ENCODE measurements at regions not wholly inside any gene's neighbourhood (a gene's known extent, or its start where the extent isn't known, plus 50 kb on each side); places are given as distances from the start of the nearest gene placed in this dataset.

DNA sequence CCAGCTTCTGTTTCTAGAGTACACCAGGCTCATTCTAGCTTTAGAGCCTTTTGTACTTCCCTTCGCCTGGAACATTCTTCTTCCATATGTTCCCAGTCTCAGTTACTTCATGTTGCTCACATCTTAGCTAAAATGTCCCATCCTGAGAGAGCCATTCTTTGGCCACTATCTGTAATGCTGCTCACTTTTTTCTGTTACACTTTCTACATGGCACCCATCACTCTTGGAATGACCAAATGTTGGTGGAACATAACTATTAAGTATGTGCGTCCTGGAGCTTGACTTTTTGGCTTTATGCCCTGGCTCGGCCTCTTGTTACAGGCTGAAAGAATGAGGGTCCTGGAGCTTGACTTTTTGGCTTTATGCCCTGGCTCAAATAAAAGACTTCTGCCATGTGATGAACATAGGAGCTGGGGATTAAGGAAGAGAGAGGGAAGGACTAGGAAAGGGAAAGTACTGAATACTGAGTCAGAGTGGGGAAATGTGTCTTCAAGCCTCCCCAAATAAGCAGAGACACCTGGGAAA is 442.9 kb upstream of the ATP2B1 start:
- ATAC-seq = no peak
- intact Hi-C loops (cut with micrococcal nuclease) = no loop called here
- DNase-seq = no peak

GRCh38 chr12:90149453-90149852 is 440.8 kb upstream of the ATP2B1 start:
- ATAC-seq = no peak
- intact Hi-C loops (cut with micrococcal nuclease) = no loop called here
- DNase-seq = no peak

DNA sequence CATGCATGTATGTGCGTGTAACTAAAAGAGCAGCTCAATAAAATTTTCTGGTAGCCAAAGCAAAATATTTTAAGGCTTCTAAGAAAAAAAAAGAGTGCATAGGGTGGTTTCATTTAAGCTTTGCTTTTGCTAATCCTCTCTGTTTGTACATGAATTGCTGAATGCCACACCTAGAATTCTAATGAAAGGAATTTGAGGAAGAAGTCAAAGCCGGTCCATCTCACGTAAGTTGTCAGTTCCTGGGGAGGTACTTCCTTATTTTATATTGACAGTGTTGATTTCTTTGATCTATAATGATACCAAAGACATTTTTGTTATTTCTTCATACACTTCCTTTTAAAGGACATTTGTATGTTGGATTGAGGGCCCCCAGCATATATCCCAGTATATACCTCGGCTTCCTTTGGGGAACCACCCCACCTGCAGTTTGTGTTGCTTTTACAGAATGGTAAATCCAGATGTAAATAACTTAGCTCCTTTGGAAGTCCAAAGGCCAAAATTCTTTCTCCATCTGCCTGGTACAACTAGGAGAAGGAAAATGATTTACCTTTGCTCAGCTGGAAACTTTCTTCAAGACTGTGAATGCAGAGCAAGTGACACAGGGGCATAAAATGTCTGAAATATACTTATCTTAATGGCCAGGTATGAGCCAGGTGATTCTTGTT is 420.9 kb upstream of the ATP2B1 start:
- ATAC-seq (no peak), DNase-seq (no peak)
- intact Hi-C loops (cut with micrococcal nuclease) = no loop called here

GRCh38 chr12:90128526-90128925 is 419.9 kb upstream of the ATP2B1 start:
- ATAC-seq (no peak), DNase-seq (no peak)
- intact Hi-C loops (cut with micrococcal nuclease) = no loop called here

DNA sequence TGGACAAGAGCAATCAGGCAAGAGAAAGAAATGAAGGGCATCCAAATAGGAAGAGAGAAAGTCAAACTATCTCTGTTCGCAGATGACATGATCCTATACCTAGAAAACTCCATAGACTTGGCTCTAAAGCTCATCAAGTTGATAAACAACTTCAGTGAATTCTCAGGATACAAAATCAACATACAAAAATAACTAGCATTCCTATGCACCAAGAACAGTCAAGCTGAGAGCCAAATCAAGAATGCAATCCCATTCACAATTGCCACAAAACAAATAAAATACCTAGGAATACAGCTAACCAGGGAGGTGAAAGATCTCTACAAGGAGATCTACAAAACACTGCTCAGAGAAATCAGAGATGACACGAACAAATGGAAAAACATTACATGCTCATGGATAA is 417.5 kb upstream of the ATP2B1 start:
- ATAC-seq = no peak
- no peak for DNase-seq
- intact Hi-C loops (cut with micrococcal nuclease) = no loop called here

GRCh38 chr12:90124914-90125313 is 416.3 kb upstream of the ATP2B1 start:
- ATAC-seq (no peak), DNase-seq (no peak)
- intact Hi-C loops (cut with micrococcal nuclease) = no loop called here

- intact Hi-C loops (cut with micrococcal nuclease) = no loop called here
- no peak for ATAC-seq
- DNase-seq = no peak
Measured at GRCh38 chr12:90124289-90124688, 415.7 kb upstream of the ATP2B1 start.

GRCh38 chr12:90122681-90123080 is 414.0 kb upstream of the ATP2B1 start:
- ATAC-seq (no peak), DNase-seq (no peak)
- intact Hi-C loops (cut with micrococcal nuclease) = no loop called here

GRCh38 chr12:90120627-90121026 is 412.0 kb upstream of the ATP2B1 start:
- no peak for DNase-seq
- intact Hi-C loops (cut with micrococcal nuclease) = no loop called here
- ATAC-seq = no peak

DNA sequence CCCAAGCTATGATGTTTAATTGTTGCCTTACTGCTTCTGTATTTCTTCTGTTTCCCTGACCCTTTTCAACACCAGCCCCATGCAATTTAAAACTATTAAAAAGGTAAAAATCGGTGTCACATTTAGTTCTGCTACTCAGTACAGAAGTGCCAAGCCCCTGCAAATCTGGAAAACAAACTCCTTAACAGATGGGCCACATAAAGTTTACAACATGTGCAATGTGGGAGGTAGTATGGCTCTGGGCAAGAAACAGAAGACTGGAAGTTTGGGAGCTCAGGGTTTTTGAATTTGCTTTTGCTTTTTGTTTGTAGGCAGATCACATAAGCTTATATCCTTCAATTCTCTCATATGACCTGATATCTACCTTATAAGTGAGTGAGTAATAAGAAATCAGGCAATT is 404.0 kb upstream of the ATP2B1 start:
- DNase-seq (no peak), ATAC-seq (no peak)
- intact Hi-C loops (cut with micrococcal nuclease) = no loop called here

- intact Hi-C loops (cut with micrococcal nuclease) = no loop called here
- DNase-seq = no peak
- ATAC-seq = no peak
Measured at GRCh38 chr12:90111791-90112580, 403.3 kb upstream of the ATP2B1 start.

DNA sequence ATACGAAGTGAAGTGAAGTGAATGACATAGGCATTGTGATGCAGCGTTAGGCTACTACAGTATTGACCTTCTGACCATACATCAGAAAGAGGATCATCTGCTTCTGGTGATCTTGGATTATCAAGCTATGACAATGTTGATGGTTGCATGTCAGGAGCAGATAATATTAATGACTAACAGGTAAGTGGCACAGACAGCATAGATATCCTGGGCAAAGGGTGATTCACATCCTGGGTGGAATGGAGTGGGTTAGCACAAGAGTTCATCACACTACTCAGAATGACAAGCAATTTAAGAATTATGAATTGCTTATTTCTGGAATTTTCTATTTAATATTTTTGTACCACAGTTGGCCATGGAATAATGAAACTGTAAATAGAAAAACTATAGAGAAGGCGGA is 397.9 kb upstream of the ATP2B1 start:
- DNase-seq = no peak
- intact Hi-C loops (cut with micrococcal nuclease) = no loop called here
- no peak for ATAC-seq

DNA sequence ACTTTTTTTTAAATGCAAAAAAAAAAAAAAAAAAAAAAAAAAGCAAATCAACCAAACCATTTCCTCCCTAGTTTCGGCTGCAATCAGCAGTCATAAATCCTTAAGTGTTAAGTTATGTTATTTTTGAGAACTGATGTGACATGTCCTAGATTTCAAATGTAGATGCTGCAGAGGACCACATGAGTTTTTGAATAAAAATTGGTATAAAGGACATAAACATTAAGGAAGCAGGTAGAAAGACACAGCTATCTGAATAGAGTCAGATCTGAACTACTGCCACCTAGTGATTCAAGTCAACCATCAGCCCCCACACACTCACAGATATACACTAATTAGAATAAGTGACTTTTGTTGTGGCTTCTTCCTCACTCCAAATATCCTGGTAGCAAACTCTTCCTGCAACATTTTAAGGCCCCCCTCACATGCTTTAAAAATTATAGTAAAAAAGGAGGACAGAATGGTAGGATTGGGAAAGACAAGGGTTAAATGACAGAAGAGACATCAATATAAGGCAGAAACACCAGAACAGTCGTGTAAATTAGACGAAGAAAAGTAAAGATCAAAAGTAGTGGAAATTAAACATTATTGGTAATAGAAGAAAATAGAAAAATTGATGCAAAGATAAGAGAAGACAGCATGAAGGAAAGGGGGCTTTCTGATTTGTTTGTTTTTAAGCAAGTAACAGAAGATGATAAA is 394.5 kb upstream of the ATP2B1 start:
- DNase-seq (no peak), ATAC-seq (peak; percentile 38)
- intact Hi-C loops (cut with micrococcal nuclease) = loop anchor here (5.0 kb wide), 1 partner anchor 561 kb away; no protein-coding TSS in a partner anchor

- intact Hi-C loops (cut with micrococcal nuclease) = loop anchor here (5.0 kb wide), 1 partner anchor 558 kb away; no protein-coding TSS in a partner anchor
Measured at GRCh38 chr12:90100579-90100978, 391.9 kb upstream of the ATP2B1 start.

DNA sequence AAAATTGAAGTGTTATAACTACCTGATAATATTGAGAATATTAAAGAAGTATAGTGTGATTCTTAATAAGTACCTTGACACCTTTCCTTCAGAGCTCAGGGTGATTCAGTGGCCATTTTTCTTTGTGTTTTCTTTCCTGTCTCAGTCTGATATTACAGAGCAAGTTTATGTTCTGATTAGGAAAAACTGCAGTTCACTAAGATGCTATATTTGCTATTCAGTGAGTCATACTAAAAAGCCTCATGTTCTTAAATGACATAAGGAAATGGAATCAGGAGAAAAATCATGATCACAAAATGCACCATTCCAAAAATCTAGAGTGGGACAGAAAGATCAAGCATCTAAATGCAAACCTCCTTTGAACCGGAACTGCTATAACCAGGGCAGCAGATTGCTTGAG is 390.6 kb upstream of the ATP2B1 start:
- no peak for ATAC-seq
- DNase-seq = no peak
- intact Hi-C loops (cut with micrococcal nuclease) = no loop called here

More at GRCh38 chr12:90100579-90100978, 391.9 kb upstream of the ATP2B1 start:
- ATAC-seq (no peak), DNase-seq (no peak)

- intact Hi-C loops (cut with micrococcal nuclease) = no loop called here
- ATAC-seq (no peak), DNase-seq (no peak)
Measured at GRCh38 chr12:90098132-90098779, 389.6 kb upstream of the ATP2B1 start.

- intact Hi-C loops (cut with micrococcal nuclease) = no loop called here
- DNase-seq (no peak), ATAC-seq (no peak)
Measured at GRCh38 chr12:90091809-90092208, 383.2 kb upstream of the ATP2B1 start.

DNA sequence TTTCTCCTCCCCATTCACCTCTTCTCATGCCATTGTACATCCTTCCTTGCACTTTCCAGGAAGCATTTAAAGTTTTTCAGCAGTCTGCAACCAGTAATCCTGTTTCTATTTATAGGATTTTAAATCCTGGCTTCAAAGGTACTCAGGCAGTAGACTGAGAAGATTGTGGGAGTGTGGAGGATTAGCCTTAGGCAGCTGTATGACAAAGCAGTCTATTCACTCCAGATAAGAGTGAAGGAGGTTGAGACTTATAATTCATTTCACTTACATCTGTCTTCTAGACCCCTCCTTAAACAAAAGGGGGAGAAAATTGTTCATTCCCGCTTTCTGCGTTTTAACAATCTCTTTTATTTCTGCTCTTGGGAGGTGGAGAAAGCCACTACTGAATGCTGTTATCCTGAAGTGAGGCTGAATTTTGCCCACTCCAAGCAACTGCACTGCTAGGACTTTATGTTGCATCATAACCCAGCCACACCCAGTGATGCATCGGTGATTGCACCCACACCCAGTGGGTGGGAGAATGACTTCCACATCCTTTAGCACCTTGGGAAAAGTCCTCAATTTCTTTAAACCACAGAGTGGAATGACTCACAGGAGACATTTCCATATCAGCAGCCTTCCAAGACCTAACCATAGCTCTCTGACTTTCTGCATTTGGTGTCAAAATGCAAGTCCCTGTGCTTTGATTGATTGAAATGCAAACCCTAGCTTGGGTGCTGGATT is 382.5 kb upstream of the ATP2B1 start:
- intact Hi-C loops (cut with micrococcal nuclease) = no loop called here
- peak; percentile 65 for ATAC-seq
- no peak for DNase-seq

- intact Hi-C loops (cut with micrococcal nuclease) = no loop called here
- DNase-seq = no peak
- ATAC-seq = no peak
Measured at GRCh38 chr12:90086281-90086680, 377.6 kb upstream of the ATP2B1 start.
